Activated CD4-positive, alpha-beta T cell treated with anti-CD3 and anti-CD28 coated beads, Interleukin-2, amount 10 ng/mL, durations not matched to agents 24 days and 14 days (primary cell): ENCODE measurements at regions not wholly inside any gene's neighbourhood (a gene's known extent, or its start where the extent isn't known, plus 50 kb on each side); places are given as distances from the start of the nearest gene placed in this dataset.

ENCODE experiments used
- DNase-seq: peaks from one replicate; pipeline ENCODE4 v3.0.0; 2022
- H3K27ac Mint-ChIP-seq: one replicate; pipeline ENCODE4 v1.8.0; 2022; ENCODE audit warnings: mild to moderate bottlenecking, mixed read lengths
- H3K27me3 Mint-ChIP-seq: one replicate; pipeline ENCODE4 v1.8.0; 2022; ENCODE audit warnings: mixed read lengths
- H3K36me3 Mint-ChIP-seq: one replicate; pipeline ENCODE4 v1.8.0; 2022; ENCODE audit warnings: low read depth, mild to moderate bottlenecking, mixed read lengths
- H3K4me1 Mint-ChIP-seq: one replicate; pipeline ENCODE4 v1.8.0; 2021; ENCODE audit warnings: mixed read lengths
- H3K4me3 Mint-ChIP-seq: one replicate; pipeline ENCODE4 v1.8.0; 2022; ENCODE audit warnings: mild to moderate bottlenecking, moderate library complexity, mixed read lengths
- H3K9me3 Mint-ChIP-seq: one replicate; pipeline ENCODE4 v1.8.0; 2021; ENCODE audit warnings: mixed read lengths
- intact Hi-C: fragments of 100-400 bp; cut with micrococcal nuclease; formaldehyde crosslinking; loops from one replicate; pipeline ENCODE4 v1.15.1; 2023

GRCh38 chr3:168895419-168895818 lies 768.1 kb downstream of the MECOM start:
- Mint-ChIP-seq H3K27ac (no peak overlapping the region), H3K9me3 (no peaks in the 10 kb centered on the region), H3K27me3 (no peaks in the 10 kb centered on the region), H3K4me3 (no peak overlapping the region), H3K36me3 (no peaks in the 10 kb centered on the region), H3K4me1 (no peaks in the 10 kb centered on the region)
- DNase-seq = no peak
- intact Hi-C loops = no loop called here

GRCh38 chr3:168894214-168894613 lies 769.3 kb downstream of the MECOM start:
- Mint-ChIP-seq H3K27me3 (no peaks in the 10 kb centered on the region), H3K9me3 (no peaks in the 10 kb centered on the region)
- intact Hi-C loops = no loop called here

GRCh38 chr3:168889666-168890065 lies 773.8 kb downstream of the MECOM start:
- Mint-ChIP-seq H3K27ac (no peak overlapping the region), H3K4me1 (no peaks in the 10 kb centered on the region), H3K36me3 (no peaks in the 10 kb centered on the region), H3K9me3 (no peaks in the 10 kb centered on the region), H3K27me3 (no peaks in the 10 kb centered on the region), H3K4me3 (no peak overlapping the region)
- intact Hi-C loops = no loop called here
- no peak for DNase-seq

More at GRCh38 chr3:168894214-168894613, 769.3 kb downstream of the MECOM start:
- Mint-ChIP-seq H3K4me1 (no peaks in the 10 kb centered on the region), H3K27ac (no peak overlapping the region), H3K36me3 (no peaks in the 10 kb centered on the region), H3K4me3 (no peak overlapping the region)
- DNase-seq = no peak

GRCh38 chr3:168888781-168889180 lies 774.7 kb downstream of the MECOM start:
- Mint-ChIP-seq H3K4me1 (no peaks in the 10 kb centered on the region), H3K36me3 (no peaks in the 10 kb centered on the region), H3K27ac (no peak overlapping the region), H3K27me3 (no peaks in the 10 kb centered on the region), H3K4me3 (no peak overlapping the region), H3K9me3 (no peaks in the 10 kb centered on the region)
- no peak for DNase-seq
- intact Hi-C loops = no loop called here

GRCh38 chr3:168885028-168885427 lies 778.5 kb downstream of the MECOM start:
- Mint-ChIP-seq H3K4me3 (no peak overlapping the region), H3K27ac (no peak overlapping the region), H3K9me3 (no peaks in the 10 kb centered on the region), H3K36me3 (no peaks in the 10 kb centered on the region), H3K4me1 (no peaks in the 10 kb centered on the region), H3K27me3 (no peaks in the 10 kb centered on the region)
- no peak for DNase-seq
- intact Hi-C loops = no loop called here

GRCh38 chr3:168884353-168884903 lies 779.1 kb downstream of the MECOM start:
- no peaks in the 10 kb centered on the region for H3K27me3 Mint-ChIP-seq
- no peak for DNase-seq
- no peak overlapping the region for H3K27ac Mint-ChIP-seq
- no peak overlapping the region for H3K4me3 Mint-ChIP-seq
- no peaks in the 10 kb centered on the region for H3K4me1 Mint-ChIP-seq
- intact Hi-C loops = no loop called here
- no peaks in the 10 kb centered on the region for H3K36me3 Mint-ChIP-seq
- H3K9me3 Mint-ChIP-seq = no peaks in the 10 kb centered on the region

GRCh38 chr3:168883145-168883544 lies 780.4 kb downstream of the MECOM start:
- intact Hi-C loops = no loop called here
- H3K36me3 Mint-ChIP-seq = no peaks in the 10 kb centered on the region
- DNase-seq = no peak
- H3K27me3 Mint-ChIP-seq = no peaks in the 10 kb centered on the region
- no peak overlapping the region for H3K4me3 Mint-ChIP-seq
- H3K27ac Mint-ChIP-seq = no peak overlapping the region
- no peaks in the 10 kb centered on the region for H3K4me1 Mint-ChIP-seq
- H3K9me3 Mint-ChIP-seq = no peaks in the 10 kb centered on the region

- Mint-ChIP-seq H3K36me3 (no peaks in the 10 kb centered on the region), H3K27me3 (no peaks in the 10 kb centered on the region), H3K4me1 (no peaks in the 10 kb centered on the region), H3K27ac (no peak overlapping the region), H3K4me3 (no peak overlapping the region), H3K9me3 (no peaks in the 10 kb centered on the region)
- DNase-seq = no peak
- intact Hi-C loops = no loop called here
These were observed 781.7 kb downstream of the MECOM start for GRCh38 chr3:168881804-168882203.

GRCh38 chr3:168878655-168879054 lies 782.9 kb upstream of the GOLIM4 start:
- Mint-ChIP-seq H3K9me3 (no peaks in the 10 kb centered on the region), H3K27me3 (no peaks in the 10 kb centered on the region), H3K4me3 (no peak overlapping the region), H3K4me1 (no peaks in the 10 kb centered on the region), H3K27ac (no peak overlapping the region), H3K36me3 (no peaks in the 10 kb centered on the region)
- DNase-seq = no peak
- intact Hi-C loops = no loop called here

GRCh38 chr3:168877899-168878298 lies 782.2 kb upstream of the GOLIM4 start:
- intact Hi-C loops = no loop called here
- DNase-seq = no peak
- Mint-ChIP-seq H3K36me3 (no peaks in the 10 kb centered on the region), H3K27me3 (no peaks in the 10 kb centered on the region), H3K4me3 (no peak overlapping the region), H3K27ac (no peak overlapping the region), H3K4me1 (no peaks in the 10 kb centered on the region), H3K9me3 (no peaks in the 10 kb centered on the region)

- no peak for DNase-seq
- Mint-ChIP-seq H3K36me3 (no peaks in the 10 kb centered on the region), H3K4me1 (no peaks in the 10 kb centered on the region), H3K9me3 (no peaks in the 10 kb centered on the region), H3K27ac (no peak overlapping the region), H3K4me3 (no peak overlapping the region), H3K27me3 (no peaks in the 10 kb centered on the region)
- intact Hi-C loops = no loop called here
These were observed 780.8 kb upstream of the GOLIM4 start for GRCh38 chr3:168876346-168877035.

GRCh38 chr3:168872826-168873225 lies 777.1 kb upstream of the GOLIM4 start:
- DNase-seq = no peak

GRCh38 chr3:168870892-168871291 lies 775.2 kb upstream of the GOLIM4 start:
- Mint-ChIP-seq H3K4me3 (no peak overlapping the region), H3K27ac (no peak overlapping the region), H3K9me3 (no peaks in the 10 kb centered on the region), H3K27me3 (no peaks in the 10 kb centered on the region), H3K36me3 (no peaks in the 10 kb centered on the region), H3K4me1 (no peaks in the 10 kb centered on the region)
- intact Hi-C loops = no loop called here
- DNase-seq = no peak

More at GRCh38 chr3:168872826-168873225, 777.1 kb upstream of the GOLIM4 start:
- no peaks in the 10 kb centered on the region for H3K27me3 Mint-ChIP-seq
- H3K4me3 Mint-ChIP-seq = no peak overlapping the region
- H3K9me3 Mint-ChIP-seq = no peaks in the 10 kb centered on the region
- no peaks in the 10 kb centered on the region for H3K36me3 Mint-ChIP-seq
- intact Hi-C loops = no loop called here
- no peak overlapping the region for H3K27ac Mint-ChIP-seq
- no peaks in the 10 kb centered on the region for H3K4me1 Mint-ChIP-seq

- no peak overlapping the region for H3K27ac Mint-ChIP-seq
- no peak for DNase-seq
- no peak overlapping the region for H3K4me3 Mint-ChIP-seq
- no peaks in the 10 kb centered on the region for H3K4me1 Mint-ChIP-seq
- H3K27me3 Mint-ChIP-seq = no peaks in the 10 kb centered on the region
- no peaks in the 10 kb centered on the region for H3K9me3 Mint-ChIP-seq
- intact Hi-C loops = loop anchor here (10.0 kb wide), 1 partner anchor 880 kb away; no protein-coding TSS in a partner anchor
- H3K36me3 Mint-ChIP-seq = no peaks in the 10 kb centered on the region
These were observed 769.4 kb upstream of the GOLIM4 start for GRCh38 chr3:168865022-168865551.
